Retinal pigment epithelial cell (primary cell): ENCODE measurements at regions not wholly inside any gene's neighbourhood (a gene's known extent, or its start where the extent isn't known, plus 50 kb on each side); places are given as distances from the start of the nearest gene placed in this dataset.
"Not testable (repeated sequence)": the region's sequence is repeated elsewhere in the genome, so short reads cannot be mapped to it uniquely, and the experiment has no call there.

Source experiments
- DNase-seq: peaks from one replicate; pipeline ENCODE4 v3.0.0-alpha.2; 2010; ENCODE audit warnings: low read depth
- H3K4me3 ChIP-seq: 2 replicates; pipeline ENCODE4 v1.5.1; 2011; ENCODE audit warnings: mild to moderate bottlenecking, low read length, control low read depth, moderate library complexity
- TF ChIP-seq, protein P1 (sequence below): conservative IDR thresholded peaks from 2 replicates; pipeline ENCODE4 v1.5.1; 2011; ENCODE audit warnings: low read depth, low read length, control low read depth, inconsistent platforms

DNA sequence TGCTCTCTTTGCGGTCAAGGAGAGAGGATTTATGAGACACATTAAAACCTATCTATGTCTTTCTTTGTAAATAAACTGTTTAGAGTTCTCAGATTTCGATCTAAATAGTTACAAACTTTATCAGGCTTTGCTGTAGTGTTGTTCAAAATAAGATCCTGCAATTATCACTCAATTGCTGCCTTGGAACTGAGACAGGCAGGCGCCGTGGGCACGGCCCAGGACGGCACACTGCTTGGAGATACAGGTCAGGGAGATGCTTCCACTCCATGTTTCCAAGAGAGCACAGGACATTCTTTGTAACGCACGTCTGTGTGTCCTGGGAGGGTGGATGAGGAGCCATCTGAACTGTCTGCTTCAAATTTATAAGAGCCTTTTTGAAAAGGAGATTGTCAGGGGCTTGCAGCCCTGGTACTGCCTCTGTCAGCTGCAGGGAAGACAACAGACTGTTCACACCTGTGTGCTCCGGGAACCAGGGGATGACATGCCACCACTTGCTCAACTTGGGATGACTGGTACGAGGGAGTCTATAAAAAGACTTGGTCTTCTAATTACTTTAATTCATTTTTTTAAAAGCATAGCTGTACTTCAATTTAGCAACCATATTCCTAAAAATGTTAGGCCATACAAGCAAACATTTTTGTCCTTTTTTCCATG lies 472.9 kb upstream of the RUNX1 start:
- H3K4me3 ChIP-seq, result no peak overlapping the region
- DNase-seq, result no peak
- TF ChIP-seq, protein P1, sequence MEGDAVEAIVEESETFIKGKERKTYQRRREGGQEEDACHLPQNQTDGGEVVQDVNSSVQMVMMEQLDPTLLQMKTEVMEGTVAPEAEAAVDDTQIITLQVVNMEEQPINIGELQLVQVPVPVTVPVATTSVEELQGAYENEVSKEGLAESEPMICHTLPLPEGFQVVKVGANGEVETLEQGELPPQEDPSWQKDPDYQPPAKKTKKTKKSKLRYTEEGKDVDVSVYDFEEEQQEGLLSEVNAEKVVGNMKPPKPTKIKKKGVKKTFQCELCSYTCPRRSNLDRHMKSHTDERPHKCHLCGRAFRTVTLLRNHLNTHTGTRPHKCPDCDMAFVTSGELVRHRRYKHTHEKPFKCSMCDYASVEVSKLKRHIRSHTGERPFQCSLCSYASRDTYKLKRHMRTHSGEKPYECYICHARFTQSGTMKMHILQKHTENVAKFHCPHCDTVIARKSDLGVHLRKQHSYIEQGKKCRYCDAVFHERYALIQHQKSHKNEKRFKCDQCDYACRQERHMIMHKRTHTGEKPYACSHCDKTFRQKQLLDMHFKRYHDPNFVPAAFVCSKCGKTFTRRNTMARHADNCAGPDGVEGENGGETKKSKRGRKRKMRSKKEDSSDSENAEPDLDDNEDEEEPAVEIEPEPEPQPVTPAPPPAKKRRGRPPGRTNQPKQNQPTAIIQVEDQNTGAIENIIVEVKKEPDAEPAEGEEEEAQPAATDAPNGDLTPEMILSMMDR, result no peak

GRCh38 chr21:35521293-35521692 lies 472.2 kb upstream of the RUNX1 start:
- TF ChIP-seq, protein P1, result no peak
- no peak overlapping the region for H3K4me3 ChIP-seq
- no peak for DNase-seq

DNA sequence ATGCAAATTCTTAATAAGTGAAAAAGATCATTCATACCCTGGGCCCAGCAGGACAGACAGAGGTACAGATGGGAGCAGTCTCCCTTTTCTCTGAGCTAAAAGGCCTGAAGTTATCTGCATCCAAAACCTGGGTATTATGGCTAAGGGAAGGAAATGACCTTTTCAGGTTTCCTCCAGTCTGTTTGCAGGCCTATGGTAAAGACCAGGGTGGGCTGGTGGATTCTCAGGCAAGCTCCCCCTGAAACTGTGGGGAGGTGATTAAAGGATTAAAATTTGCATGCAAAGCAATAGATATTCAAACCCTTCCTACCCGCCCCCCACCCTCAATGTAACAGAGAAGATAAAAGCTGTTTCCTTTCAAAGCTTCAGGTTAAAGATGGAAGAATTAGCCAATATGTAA lies 471.8 kb upstream of the RUNX1 start:
- DNase-seq, result no peak
- TF ChIP-seq, protein P1, result no peak

GRCh38 chr21:35520302-35520701 lies 471.2 kb upstream of the RUNX1 start:
- no peak for DNase-seq
- H3K4me3 ChIP-seq, result no peak overlapping the region
- TF ChIP-seq, protein P1, result no peak

More for the DNA sequence above, 471.8 kb upstream of the RUNX1 start:
- H3K4me3 ChIP-seq, result no peak overlapping the region

DNA sequence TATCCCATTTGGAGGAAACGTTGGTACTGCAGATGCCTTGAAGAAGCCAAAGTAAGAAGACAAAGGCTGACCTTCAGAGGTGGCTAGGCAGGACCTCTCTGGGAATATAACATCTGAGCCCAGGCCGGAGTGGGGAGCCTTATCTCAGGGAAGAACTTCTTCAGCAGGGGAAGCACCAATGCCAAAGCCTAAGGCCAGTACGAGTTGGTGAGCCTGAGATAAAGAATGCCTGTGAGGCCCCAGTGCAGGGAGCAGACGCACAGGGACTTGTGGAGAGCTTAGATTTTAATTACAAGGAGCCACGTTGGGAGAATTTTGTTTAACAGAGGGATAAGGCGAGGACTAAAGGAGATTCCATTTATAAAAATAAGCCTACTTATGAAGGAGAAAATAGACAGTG lies 468.8 kb upstream of the RUNX1 start:
- TF ChIP-seq, protein P1, result no peak

DNA sequence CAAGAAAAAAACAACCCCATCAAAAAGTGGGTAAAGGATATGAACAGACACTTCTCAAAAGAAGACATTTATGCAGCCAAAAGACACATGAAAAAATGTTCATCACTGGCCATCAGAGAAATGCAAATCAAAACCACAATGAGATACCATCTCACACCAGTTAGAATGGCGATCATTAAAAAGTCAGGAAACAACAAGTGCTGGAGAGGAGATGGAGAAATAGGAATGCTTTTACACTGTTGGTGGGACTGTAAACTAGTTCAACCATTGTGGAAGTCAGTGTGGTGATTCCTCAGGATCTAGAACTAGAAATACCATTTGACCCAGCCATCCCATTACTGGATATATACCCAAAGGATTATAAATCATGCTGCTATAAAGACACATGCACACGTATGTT lies 467.2 kb upstream of the RUNX1 start:
- not testable (repeated sequence) for DNase-seq, H3K4me3 ChIP-seq

More for the DNA sequence above, 468.8 kb upstream of the RUNX1 start:
- no peak for DNase-seq
- no peak overlapping the region for H3K4me3 ChIP-seq

- no peak for DNase-seq
- H3K4me3 ChIP-seq, result no peak overlapping the region
- TF ChIP-seq, protein P1, result no peak
Measured at GRCh38 chr21:35512346-35512745, 463.2 kb upstream of the RUNX1 start.
